ENCODE measurements at regions not wholly inside any gene's neighbourhood (a gene's known extent, or its start where the extent isn't known, plus 50 kb on each side); places are given as distances from the start of the nearest gene placed in this dataset.

- no peak overlapping the region for H2AFZ ChIP-seq (ENCODE audit: low read length)
- FAIRE-seq (no peak), ATAC-seq (no peak), DNase-seq (ENCODE audit: low spot score) (no peak)
- no TSS peak for BruUV-seq (replicated peaks)
- no peaks in the 10 kb centered on the region for H3K27me3 ChIP-seq (ENCODE audit: control insufficient read depth in 1 of 2, insufficient read depth in 2 of 2, low read length in 2 of 2)
- in situ Hi-C loops (cut with HindIII; ENCODE audit: extremely low pct_ligation_motif_present, low pct_unique_long_range_greater_than_20kb) (no loop called here), intact Hi-C loops (cut with micrococcal nuclease; ENCODE audit: unreplicated experiment) (no loop called here)
- no peaks in the 10 kb centered on the region for H3K4me1 ChIP-seq (ENCODE audit: insufficient read depth, low read length)
- TF ChIP-seq HDAC2 (CRISPR knock-in tag; IDR thresholded peaks at IDR 0.05) (no peak), BCL3 (CRISPR knock-in tag; IDR thresholded peaks at IDR 0.05) (no peak), BATF2 (CRISPR knock-in tag; IDR thresholded peaks at IDR 0.05) (no peak), ZNF619 (CRISPR knock-in tag; IDR thresholded peaks at IDR 0.05) (no peak), ZFX (CRISPR knock-in tag; IDR thresholded peaks at IDR 0.05; ENCODE audit: low read depth) (no peak), ZNF292 (CRISPR knock-in tag; IDR thresholded peaks at IDR 0.05; ENCODE audit: borderline replicate concordance, low read depth) (no peak), ZNF543 (CRISPR knock-in tag; IDR thresholded peaks at IDR 0.05) (no peak), PBX3 (CRISPR knock-in tag; IDR thresholded peaks at IDR 0.05; ENCODE audit: borderline replicate concordance) (no peak), IKZF1 (IDR thresholded peaks at IDR 0.05) (no peak), ZFP41 (CRISPR knock-in tag; IDR thresholded peaks at IDR 0.05; ENCODE audit: borderline replicate concordance) (no peak), GATAD2A (CRISPR knock-in tag; IDR thresholded peaks at IDR 0.05) (no peak), BCLAF1 (IDR thresholded peaks at IDR 0.05) (no peak)
- ChIA-PET CTCF (ENCODE audit: low intra/inter-chr PET ratio, low total read pairs) (no interaction called here), POLR2A (no interaction called here)
- H3K4me2 ChIP-seq (ENCODE audit: low read depth, low read length): no peak overlapping the region
- H3K79me2 ChIP-seq (ENCODE audit: insufficient read depth, low read length): no peaks in the 10 kb centered on the region
- no peak overlapping the region for H3K27ac ChIP-seq (ENCODE audit: extremely low read length, insufficient read depth, low read length)
- WGBS (ENCODE audit: low lambda C conversion rate): 4% methylated on average over 2 of the region's 2 CpGs
- H3K36me3 ChIP-seq (replicated peaks in 1 of 2; ENCODE audit: control insufficient read depth in 1 of 2, insufficient read depth in 2 of 2, low read length in 2 of 2): no peaks in the 10 kb centered on the region
- H3K9ac ChIP-seq (ENCODE audit: insufficient read depth, low read depth, low read length): no peak overlapping the region
- H3K4me3 ChIP-seq (replicated peaks in 1 of 3; ENCODE audit: insufficient read depth in 1 of 3, low read depth in 2 of 3, low read length in 3 of 3): no peak overlapping the region
- H3K9me3 ChIP-seq (ENCODE audit: low read length): peaks cover 80% of the 10 kb centered on the region
- H4K20me1 ChIP-seq (ENCODE audit: insufficient read depth, low read length): no peaks in the 10 kb centered on the region
Observed at GRCh38 chr7:53358269-53358668, 322.8 kb downstream of the POM121L12 start.

Measured in HepG2 (cell line).